Thyroid gland (tissue), 4 donors: ENCODE measurements at regions not wholly inside any gene's neighbourhood (a gene's known extent, or its start where the extent isn't known, plus 50 kb on each side); places are given as distances from the start of the nearest gene placed in this dataset.

Source experiments
- DNase-seq, 2 donors: peaks; one replicate each; pipeline ENCODE4 v3.0.0-alpha.2; 2019
- H3K27ac ChIP-seq, 3 donors: fragments of 200-600 bp; sonication (generic); 1 replicate in 2 of 3; 2 replicates in 1 of 3; pipeline ENCODE4 v1.5.1; 2016 to 2019; ENCODE audit warnings: mild to moderate bottlenecking in 1 of 3, moderate library complexity in 1 of 3
- H3K27me3 ChIP-seq: fragments of 200-600 bp; sonication (generic); one replicate; pipeline ENCODE4 v1.5.1; 2019
- H3K36me3 ChIP-seq, 2 donors: fragments of 200-600 bp; sonication (generic); one replicate each; pipeline ENCODE4 v1.5.1; 2016 to 2019
- H3K4me1 ChIP-seq, 2 donors: fragments of 200-600 bp; sonication (generic); one replicate each; pipeline ENCODE4 v1.5.1; 2017 to 2019
- H3K4me3 ChIP-seq, 3 donors: fragments of 200-600 bp; sonication (generic); replicated peaks in 1 of 3; 1 replicate in 2 of 3; 2 replicates in 1 of 3; pipeline ENCODE4 v1.5.1; 2016; ENCODE audit warnings: mild to moderate bottlenecking in 1 of 3
- H3K9me3 ChIP-seq: fragments of 200-600 bp; sonication (generic); one replicate; pipeline ENCODE4 v1.5.1; 2017
- CTCF ChIP-seq, 6 experiments: fragments of 200-600 bp in 3 of 6; fragments of 450-650 bp in 3 of 6; sonication (generic) in 3 of 6; IDR thresholded peaks; one replicate each; pipeline ENCODE4 v1.5.1; 2016 to 2019; ENCODE audit warnings: antibody characterized with exemption in 6 of 6, mild to moderate bottlenecking in 2 of 6, inconsistent platforms in 1 of 6, moderate library complexity in 1 of 6
- POLR2A ChIP-seq, 2 donors: fragments of 450-650 bp; IDR thresholded peaks; one replicate each; pipeline ENCODE4 v1.6.1; 2017; ENCODE audit warnings: antibody characterized with exemption in 2 of 2, mild to moderate bottlenecking in 2 of 2, moderate library complexity in 1 of 2
- WGBS, 2 donors: methylation state at CpG; one replicate each; pipeline ENCODE4 v1.1.5; 2017; 5-methylcytosine and 5-hydroxymethylcytosine counted together
- intact Hi-C: fragments of 100-400 bp; cut with DNase I; formaldehyde crosslinking; loops from one replicate; pipeline ENCODE4 v1.15.1; 2023

GRCh38 chr11:128355558-128355957, 231.8 kb downstream of the ETS1 start:
- no peaks in the 10 kb centered on the region for H3K27me3 ChIP-seq
- no peak for DNase-seq
- no peak for TF ChIP-seq CTCF (IDR thresholded peaks at IDR 0.05)
- intact Hi-C loops, result no loop called here
- H3K36me3 ChIP-seq, result no peaks in the 10 kb centered on the region
- H3K9me3 ChIP-seq, result no peaks in the 10 kb centered on the region
- H3K4me3 ChIP-seq, result no peak overlapping the region
- 94 to 97% methylated on average over 2 of the region's 2 CpGs for WGBS, 2 donors
- H3K27ac ChIP-seq, result no peak overlapping the region
- H3K4me1 ChIP-seq, result no peaks in the 10 kb centered on the region

- Histone ChIP-seq H3K27ac (no peak overlapping the region), H3K27me3 (no peaks in the 10 kb centered on the region), H3K36me3 (no peaks in the 10 kb centered on the region), H3K9me3 (no peaks in the 10 kb centered on the region), H3K4me3 (no peak overlapping the region), H3K4me1 (no peaks in the 10 kb centered on the region)
- TF ChIP-seq CTCF (IDR thresholded peaks at IDR 0.05), result no peak
- TF ChIP-seq POLR2A (IDR thresholded peaks at IDR 0.05), result no peak
- DNase-seq, result no peak
- 77 to 82% methylated on average over 2 of the region's 2 CpGs for WGBS, 2 donors
- intact Hi-C loops, result no loop called here
These were observed 232.9 kb downstream of the ETS1 start for GRCh38 chr11:128354476-128354875.

GRCh38 chr11:128351168-128351567, 236.2 kb downstream of the ETS1 start:
- Histone ChIP-seq H3K4me1 (peaks cover 5 to 6% of the 10 kb centered on the region in 2 donors), H3K4me3 (no peak overlapping the region), H3K27me3 (no peaks in the 10 kb centered on the region), H3K27ac (no peak overlapping the region), H3K36me3 (no peaks in the 10 kb centered on the region), H3K9me3 (no peaks in the 10 kb centered on the region)
- intact Hi-C loops, result no loop called here
- TF ChIP-seq POLR2A (IDR thresholded peaks at IDR 0.05) (no peak), CTCF (IDR thresholded peaks at IDR 0.05) (no peak)
- DNase-seq, result no peak
- 82 to 86% methylated on average over 6 of the region's 6 CpGs for WGBS, 2 donors

GRCh38 chr11:128349650-128350299, 237.6 kb downstream of the ETS1 start:
- no peaks in the 10 kb centered on the region for H3K9me3 ChIP-seq
- H3K36me3 ChIP-seq, result no peaks in the 10 kb centered on the region
- intact Hi-C loops, result loop anchor here (10.0 kb wide), 1 partner anchor 105 kb away; no protein-coding TSS in a partner anchor
- no peaks in the 10 kb centered on the region for H3K27me3 ChIP-seq
- WGBS, 2 donors, result 82 to 87% methylated on average over 6 of the region's 6 CpGs
- H3K27ac ChIP-seq, result no peak overlapping the region
- DNase-seq, result no peak
- TF ChIP-seq CTCF (IDR thresholded peaks at IDR 0.05) (no peak), POLR2A (IDR thresholded peaks at IDR 0.05) (no peak)
- peaks cover 5 to 6% of the 10 kb centered on the region in 2 donors for H3K4me1 ChIP-seq
- H3K4me3 ChIP-seq, result no peak overlapping the region

GRCh38 chr11:128346804-128347203, 240.6 kb downstream of the ETS1 start:
- 35 to 41% methylated on average over 3 of the region's 3 CpGs for WGBS, 2 donors
- TF ChIP-seq POLR2A (IDR thresholded peaks at IDR 0.05) (no peak), CTCF (IDR thresholded peaks at IDR 0.05) (no peak)
- intact Hi-C loops, result loop anchor here (10.0 kb wide), 1 partner anchor 108 kb away; no protein-coding TSS in a partner anchor

More at GRCh38 chr11:128346804-128347203, 240.6 kb downstream of the ETS1 start:
- H3K4me3 ChIP-seq, result no peak overlapping the region
- no peaks in the 10 kb centered on the region for H3K27me3 ChIP-seq
- peak; percentile 44 to 54 for DNase-seq
- H3K27ac ChIP-seq, result no peak overlapping the region
- H3K4me1 ChIP-seq, result peaks cover 22 to 26% of the 10 kb centered on the region in 2 donors
- no peaks in the 10 kb centered on the region for H3K36me3 ChIP-seq
- H3K9me3 ChIP-seq, result no peaks in the 10 kb centered on the region
